ENCODE measurements at regions not wholly inside any gene's neighbourhood (a gene's known extent, or its start where the extent isn't known, plus 50 kb on each side); places are given as distances from the start of the nearest gene placed in this dataset.

DNA sequence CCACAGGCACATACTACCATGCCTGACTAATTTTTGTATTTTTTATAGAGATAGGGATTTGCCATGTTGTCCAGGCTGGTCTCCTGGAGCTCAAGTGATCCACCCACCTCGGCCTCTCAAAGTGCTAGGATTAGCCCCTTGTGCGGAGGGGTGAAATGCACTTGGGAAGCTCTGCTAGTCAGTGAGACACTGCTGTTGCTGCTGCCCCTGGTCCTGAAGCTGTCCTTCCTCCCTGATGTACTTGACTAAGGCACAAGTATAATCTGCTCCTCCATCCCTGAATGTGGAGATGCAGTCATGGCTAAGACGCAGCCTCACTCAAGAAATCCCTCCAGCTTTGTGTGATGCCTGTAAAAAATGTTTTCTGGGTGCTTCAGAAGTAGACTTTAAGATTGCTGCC, 124.5 kb downstream of the KCTD15 start:
- H2BK12ac ChIP-seq (ENCODE audit: insufficient read length, low read depth, low read length), result no peak overlapping the region
- H4K91ac ChIP-seq (ENCODE audit: insufficient read length, low read depth, low read length), result no peak overlapping the region
- no peak overlapping the region for H4K5ac ChIP-seq (ENCODE audit: insufficient read length, low read depth, low read length)
- no peak overlapping the region for H3K4me2 ChIP-seq (ENCODE audit: insufficient read depth, insufficient read length, low read length)
- Mint-ChIP-seq H3K4me1 (peaks cover 4 to 11% of the 10 kb centered on the region in 2 experiments; a peak in 3 of 4 replicates), H3K27me3 (ENCODE audit: low read depth) (peaks cover 2% of the 10 kb centered on the region; the same call in 1 of the 2 replicates), H3K27ac (no peak overlapping the region), H3K9me3 (no peaks in the 10 kb centered on the region), H3K4me3 (no peak overlapping the region), H3K36me3 (ENCODE audit: insufficient read depth in 1 of 3, low read depth in 3 of 3) (no peaks in the 10 kb centered on the region)
- H3K9ac ChIP-seq (ENCODE audit: extremely low read depth, insufficient read length, low read length), result no peak overlapping the region
- H2BK15ac ChIP-seq (ENCODE audit: low read depth, low read length), result no peak overlapping the region
- no peak overlapping the region for H2BK5ac ChIP-seq (ENCODE audit: insufficient read length, low read length)
- H3K4me1 ChIP-seq (ENCODE audit: insufficient read depth, low read length), result no peaks in the 10 kb centered on the region
- no peaks in the 10 kb centered on the region for H3K23me2 ChIP-seq (ENCODE audit: insufficient read length, low read depth, low read length, poor library complexity, severe bottlenecking)
- H3K56ac ChIP-seq (ENCODE audit: insufficient read length, low read depth, low read length), result no peak overlapping the region
- no peaks in the 10 kb centered on the region for H3K79me1 ChIP-seq (ENCODE audit: insufficient read depth, low read depth, low read length, poor library complexity, severe bottlenecking)
- no peak overlapping the region for H3K14ac ChIP-seq (ENCODE audit: insufficient read depth, low read length)
- H3K79me2 ChIP-seq (ENCODE audit: insufficient read depth, low read length), result no peaks in the 10 kb centered on the region
- H2BK120ac ChIP-seq (ENCODE audit: low read depth, low read length, poor library complexity, severe bottlenecking), result no peak overlapping the region
- H3K9me3 ChIP-seq (ENCODE audit: control insufficient read depth, low read depth, low read length), result no peaks in the 10 kb centered on the region
- H4K8ac ChIP-seq (replicated peaks; ENCODE audit: insufficient read length, low read depth, low read length), result no peak overlapping the region
- WGBS (ENCODE audit: extremely low coverage, insufficient read length, low lambda C conversion rate), result no CpG with 5 or more reads among the region's 3 CpGs
- H2BK20ac ChIP-seq (ENCODE audit: low read depth, low read length, poor library complexity, severe bottlenecking), result no peak overlapping the region
- no peak overlapping the region for H2AFZ ChIP-seq (ENCODE audit: low read length)
- H3K23ac ChIP-seq (ENCODE audit: insufficient read length, low read depth, low read length), result no peak overlapping the region
- TF ChIP-seq CTCF (conservative IDR thresholded peaks at IDR 0.05), result no peak
- H3K18ac ChIP-seq (ENCODE audit: insufficient read length, low read depth, low read length), result no peak overlapping the region
- no peak for DNase-seq
- no peak overlapping the region for H3K27ac ChIP-seq (ENCODE audit: insufficient read length, low read depth, low read length)
- no peaks in the 10 kb centered on the region for H4K20me1 ChIP-seq (ENCODE audit: control insufficient read depth, insufficient read depth, insufficient read length)
- H3K27me3 ChIP-seq (ENCODE audit: insufficient read depth, low read length), result no peaks in the 10 kb centered on the region
- no peak overlapping the region for H3T11ph ChIP-seq (ENCODE audit: low read length)
- no peak overlapping the region for H3K4ac ChIP-seq (ENCODE audit: low read depth, low read length)
- H2AK5ac ChIP-seq (ENCODE audit: insufficient read length, low read length), result no peak overlapping the region

Measured in H9 (cell line).